ENCODE measurements at regions not wholly inside any gene's neighbourhood (a gene's known extent, or its start where the extent isn't known, plus 50 kb on each side); places are given as distances from the start of the nearest gene placed in this dataset.

DNA sequence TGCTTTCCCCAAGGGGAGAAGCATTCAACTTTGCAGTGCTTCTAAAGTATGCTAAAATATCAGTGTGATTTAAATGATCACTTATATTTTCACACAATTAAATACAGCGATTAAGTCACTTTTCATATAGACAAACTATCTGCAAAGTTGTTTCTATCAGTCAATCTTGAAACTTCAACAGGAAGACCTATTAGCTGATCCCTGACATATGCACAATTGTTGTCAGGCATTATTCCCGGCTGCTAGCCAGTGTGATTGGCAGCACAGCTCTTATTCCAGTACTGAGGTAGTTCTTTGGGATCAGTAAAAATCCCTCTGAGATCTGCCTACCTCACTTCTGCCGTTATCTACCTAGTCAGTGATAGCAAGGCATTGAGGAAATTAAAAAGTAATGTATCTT lies 629.5 kb downstream of the NR4A2 start:
- H3K27ac ChIP-seq = no peak overlapping the region
- no peak for TF ChIP-seq ZFX (IDR thresholded peaks at IDR 0.05)
- TF ChIP-seq, protein P1, sequence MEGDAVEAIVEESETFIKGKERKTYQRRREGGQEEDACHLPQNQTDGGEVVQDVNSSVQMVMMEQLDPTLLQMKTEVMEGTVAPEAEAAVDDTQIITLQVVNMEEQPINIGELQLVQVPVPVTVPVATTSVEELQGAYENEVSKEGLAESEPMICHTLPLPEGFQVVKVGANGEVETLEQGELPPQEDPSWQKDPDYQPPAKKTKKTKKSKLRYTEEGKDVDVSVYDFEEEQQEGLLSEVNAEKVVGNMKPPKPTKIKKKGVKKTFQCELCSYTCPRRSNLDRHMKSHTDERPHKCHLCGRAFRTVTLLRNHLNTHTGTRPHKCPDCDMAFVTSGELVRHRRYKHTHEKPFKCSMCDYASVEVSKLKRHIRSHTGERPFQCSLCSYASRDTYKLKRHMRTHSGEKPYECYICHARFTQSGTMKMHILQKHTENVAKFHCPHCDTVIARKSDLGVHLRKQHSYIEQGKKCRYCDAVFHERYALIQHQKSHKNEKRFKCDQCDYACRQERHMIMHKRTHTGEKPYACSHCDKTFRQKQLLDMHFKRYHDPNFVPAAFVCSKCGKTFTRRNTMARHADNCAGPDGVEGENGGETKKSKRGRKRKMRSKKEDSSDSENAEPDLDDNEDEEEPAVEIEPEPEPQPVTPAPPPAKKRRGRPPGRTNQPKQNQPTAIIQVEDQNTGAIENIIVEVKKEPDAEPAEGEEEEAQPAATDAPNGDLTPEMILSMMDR (conservative IDR thresholded peaks at IDR 0.05) = no peak

GRCh38 chr2:155701721-155702120 lies 630.8 kb downstream of the NR4A2 start:
- H3K27ac ChIP-seq = no peak overlapping the region
- TF ChIP-seq ZFX (IDR thresholded peaks at IDR 0.05) = no peak
- TF ChIP-seq, protein P1 (conservative IDR thresholded peaks at IDR 0.05) = no peak

DNA sequence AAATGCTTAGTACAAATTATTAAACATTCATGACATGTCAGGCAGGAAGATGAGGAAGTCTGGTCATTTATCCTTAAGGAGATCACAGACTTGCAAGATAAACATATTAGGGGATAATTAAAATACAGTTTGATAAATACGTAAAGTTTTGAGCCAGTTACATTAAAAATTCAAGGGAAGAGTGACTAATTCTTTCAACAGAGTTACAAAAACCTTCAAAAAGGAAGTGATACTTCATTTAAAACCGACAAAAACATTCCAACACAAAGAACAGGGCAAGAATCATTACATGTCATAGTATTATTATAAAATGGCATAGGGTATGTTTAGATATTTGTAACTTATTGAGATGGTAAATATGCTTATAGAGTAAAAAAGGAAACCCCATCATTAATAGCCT lies 636.0 kb downstream of the NR4A2 start:
- TF ChIP-seq, protein P1 (conservative IDR thresholded peaks at IDR 0.05) = no peak
- no peak for TF ChIP-seq ZFX (IDR thresholded peaks at IDR 0.05)
- no peak overlapping the region for H3K27ac ChIP-seq

DNA sequence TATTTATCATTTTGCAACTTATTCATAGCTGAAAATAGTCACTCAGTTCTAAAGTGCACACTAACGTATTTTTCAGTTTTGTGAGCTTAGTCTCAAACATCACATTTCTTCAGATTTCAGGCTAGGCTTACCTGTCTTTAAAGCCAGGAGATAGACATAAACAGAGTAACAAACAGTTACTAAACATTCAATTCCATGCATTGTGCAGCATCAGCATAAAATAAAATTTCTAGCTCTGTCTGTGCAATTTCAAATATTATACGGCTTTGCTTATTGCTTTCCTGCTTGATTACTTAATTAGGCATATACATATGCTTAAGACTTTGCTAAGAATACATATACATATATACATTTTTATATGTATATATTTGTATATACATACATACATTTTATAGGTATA lies 637.0 kb downstream of the NR4A2 start:
- no peak overlapping the region for H3K27ac ChIP-seq
- no peak for TF ChIP-seq ZFX (IDR thresholded peaks at IDR 0.05)
- TF ChIP-seq, protein P1 (conservative IDR thresholded peaks at IDR 0.05) = no peak

DNA sequence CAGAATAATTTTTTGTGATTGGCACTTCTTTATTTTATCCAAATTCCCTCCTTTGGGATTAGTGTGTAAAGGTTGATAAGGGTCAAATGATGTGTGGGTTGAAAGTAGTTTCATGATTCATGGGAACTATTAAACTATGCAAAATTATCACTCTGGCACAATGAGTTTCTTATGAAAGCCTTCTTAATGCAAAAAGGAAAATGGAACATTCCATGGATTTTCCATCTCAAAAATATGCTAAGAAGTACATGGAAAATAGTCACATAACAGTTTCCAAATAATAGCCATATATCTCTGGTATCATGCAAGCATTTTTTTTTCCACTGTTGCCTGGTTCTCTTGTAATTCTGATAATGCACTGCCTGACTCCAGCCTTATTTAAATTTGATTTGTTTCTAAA lies 639.7 kb downstream of the NR4A2 start:
- TF ChIP-seq ZFX (IDR thresholded peaks at IDR 0.05) = no peak
- TF ChIP-seq, protein P1 (conservative IDR thresholded peaks at IDR 0.05) = no peak
- H3K27ac ChIP-seq = no peak overlapping the region

GRCh38 chr2:155692106-155692505 lies 640.4 kb downstream of the NR4A2 start:
- H3K27ac ChIP-seq = no peak overlapping the region
- TF ChIP-seq, protein P1 (conservative IDR thresholded peaks at IDR 0.05) = no peak
- no peak for TF ChIP-seq ZFX (IDR thresholded peaks at IDR 0.05)

GRCh38 chr2:155690785-155691184 lies 641.7 kb downstream of the NR4A2 start:
- TF ChIP-seq, protein P1 (conservative IDR thresholded peaks at IDR 0.05) = no peak
- no peak for TF ChIP-seq ZFX (IDR thresholded peaks at IDR 0.05)
- no peak overlapping the region for H3K27ac ChIP-seq

Data from C4-2B (cell line).